Skeletal muscle tissue (tissue), 3 donors: ENCODE measurements at regions not wholly inside any gene's neighbourhood (a gene's known extent, or its start where the extent isn't known, plus 50 kb on each side); places are given as distances from the start of the nearest gene placed in this dataset.

Source experiments
- H3K27ac ChIP-seq: one replicate; pipeline ENCODE4 v1.7.0; 2013; ENCODE audit warnings: mild to moderate bottlenecking, low read depth, low read length, inconsistent platforms
- H3K27me3 ChIP-seq, 3 donors: one replicate each; pipeline ENCODE4 v1.7.0; 2013; ENCODE audit warnings: low read length in 3 of 3; ENCODE audit not compliant: control insufficient read depth in 3 of 3, insufficient read depth in 3 of 3
- H3K36me3 ChIP-seq, 3 donors: one replicate each; pipeline ENCODE4 v1.7.0; 2013; ENCODE audit warnings: low read length in 3 of 3; ENCODE audit not compliant: control insufficient read depth in 3 of 3, insufficient read depth in 3 of 3
- H3K4me1 ChIP-seq, 3 donors: one replicate each; pipeline ENCODE4 v1.7.0; 2013; ENCODE audit warnings: low read length in 3 of 3, mild to moderate bottlenecking in 3 of 3; ENCODE audit not compliant: control insufficient read depth in 3 of 3, insufficient read depth in 3 of 3
- H3K4me3 ChIP-seq, 3 donors: one replicate each; pipeline ENCODE4 v1.7.0; 2013; ENCODE audit warnings: low read length in 3 of 3
- H3K9ac ChIP-seq, 3 donors: one replicate each; pipeline ENCODE4 v1.7.0; 2013; ENCODE audit warnings: low read length in 3 of 3, mild to moderate bottlenecking in 3 of 3, moderate library complexity in 2 of 3, low read depth in 1 of 3
- H3K9me3 ChIP-seq, 3 donors: one replicate each; pipeline ENCODE4 v1.7.0; 2013; ENCODE audit warnings: low read length in 3 of 3; ENCODE audit not compliant: control insufficient read depth in 3 of 3
- donor health status: Osteomylitis.

DNA sequence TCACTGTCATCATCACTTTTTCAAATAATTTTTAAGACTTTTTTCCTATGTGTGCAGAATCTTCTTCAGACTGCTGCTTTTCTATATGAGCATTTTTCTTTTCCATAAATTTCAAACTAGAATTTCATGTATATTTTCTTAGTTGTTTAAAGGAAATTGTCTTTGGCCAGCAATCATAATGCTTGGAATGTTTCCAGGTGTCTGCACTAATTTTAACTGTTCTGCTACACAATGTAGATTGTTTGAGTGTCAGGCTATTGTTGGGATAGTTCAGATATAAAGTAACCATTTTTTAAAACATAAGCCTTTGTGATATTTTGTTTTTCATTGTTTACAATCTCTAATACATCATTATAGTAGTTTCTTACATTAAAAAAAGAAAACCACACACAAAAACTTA, 1418.5 kb downstream of the EFNB2 start:
- Histone ChIP-seq H3K9me3 (peaks cover 0 to 5% (median 0%) of the 10 kb centered on the region in 3 donors), H3K27ac (no peak overlapping the region), H3K9ac (no peak overlapping the region), H3K36me3 (no peaks in the 10 kb centered on the region), H3K4me1 (no peaks in the 10 kb centered on the region), H3K4me3 (no peak overlapping the region), H3K27me3 (no peaks in the 10 kb centered on the region)

DNA sequence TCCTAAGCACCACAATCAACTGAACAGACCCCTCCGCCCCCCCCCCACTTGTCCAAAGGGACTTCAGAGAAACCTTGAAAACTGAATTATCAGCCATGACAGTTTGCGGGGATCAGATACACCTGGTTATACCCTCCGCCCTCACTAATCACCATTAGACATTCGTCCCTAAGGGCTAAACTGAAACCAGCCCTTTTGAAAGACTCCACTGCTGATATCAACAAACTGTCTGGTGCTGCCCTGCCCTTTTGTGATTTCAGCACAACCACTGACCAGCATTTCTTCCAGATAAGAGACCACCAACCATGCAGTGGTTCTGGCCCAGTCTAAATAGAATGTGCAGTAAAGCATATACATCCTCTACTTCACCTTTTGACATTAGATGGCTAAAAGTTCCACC, 1422.9 kb downstream of the EFNB2 start:
- H3K4me3 ChIP-seq: no peak overlapping the region
- H3K27ac ChIP-seq: no peak overlapping the region
- no peaks in the 10 kb centered on the region for H3K36me3 ChIP-seq
- H3K9me3 ChIP-seq: peaks cover 0 to 5% (median 0%) of the 10 kb centered on the region in 3 donors
- H3K27me3 ChIP-seq: no peaks in the 10 kb centered on the region
- H3K4me1 ChIP-seq: no peaks in the 10 kb centered on the region
- H3K9ac ChIP-seq: no peak overlapping the region

DNA sequence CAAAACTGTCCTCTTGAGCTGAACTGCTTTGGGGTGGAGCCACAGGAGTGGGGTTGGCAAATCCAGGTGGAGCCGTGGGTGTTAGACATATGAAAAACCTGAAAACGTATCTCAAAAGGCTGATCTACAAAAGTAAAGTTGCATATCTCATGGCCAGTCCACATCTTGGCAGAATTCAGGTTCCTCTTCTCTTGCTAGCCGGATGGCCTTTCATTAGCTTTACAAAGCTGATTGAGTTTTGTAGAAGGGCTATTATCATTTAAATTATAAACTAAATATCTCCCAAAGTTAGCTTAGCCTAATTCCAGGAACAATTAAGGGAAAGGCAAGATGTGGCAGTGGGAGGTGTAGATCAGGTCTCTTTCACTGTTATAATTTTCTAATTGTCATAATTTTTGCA, 1427.7 kb downstream of the EFNB2 start:
- H3K36me3 ChIP-seq: no peaks in the 10 kb centered on the region
- H3K9me3 ChIP-seq: no peaks in the 10 kb centered on the region
- no peak overlapping the region for H3K4me3 ChIP-seq
- H3K27me3 ChIP-seq: no peaks in the 10 kb centered on the region
- H3K27ac ChIP-seq: no peak overlapping the region
- no peak overlapping the region for H3K9ac ChIP-seq
- no peaks in the 10 kb centered on the region for H3K4me1 ChIP-seq

DNA sequence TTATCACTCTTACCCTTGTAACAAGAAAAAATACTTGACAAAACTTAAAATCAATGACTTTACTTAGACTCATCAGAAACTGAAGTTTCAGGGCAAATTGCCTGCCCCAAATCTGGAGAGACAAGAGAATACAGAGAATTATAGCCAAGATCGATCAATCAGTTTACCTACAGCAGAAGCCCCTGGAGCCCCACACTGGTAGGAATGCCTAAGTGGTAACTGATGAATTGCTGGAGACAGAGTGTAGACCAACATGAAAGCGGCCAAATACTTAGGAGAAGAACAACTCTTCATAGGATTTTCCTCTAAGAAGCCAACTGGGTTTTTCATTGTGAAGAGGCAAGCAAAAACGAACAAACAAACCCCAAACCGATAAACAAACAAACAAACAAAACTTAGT, 1430.0 kb downstream of the EFNB2 start:
- Histone ChIP-seq H3K27ac (no peak overlapping the region), H3K4me1 (no peaks in the 10 kb centered on the region), H3K27me3 (no peaks in the 10 kb centered on the region), H3K36me3 (no peaks in the 10 kb centered on the region), H3K4me3 (no peak overlapping the region), H3K9me3 (no peaks in the 10 kb centered on the region), H3K9ac (no peak overlapping the region)

DNA sequence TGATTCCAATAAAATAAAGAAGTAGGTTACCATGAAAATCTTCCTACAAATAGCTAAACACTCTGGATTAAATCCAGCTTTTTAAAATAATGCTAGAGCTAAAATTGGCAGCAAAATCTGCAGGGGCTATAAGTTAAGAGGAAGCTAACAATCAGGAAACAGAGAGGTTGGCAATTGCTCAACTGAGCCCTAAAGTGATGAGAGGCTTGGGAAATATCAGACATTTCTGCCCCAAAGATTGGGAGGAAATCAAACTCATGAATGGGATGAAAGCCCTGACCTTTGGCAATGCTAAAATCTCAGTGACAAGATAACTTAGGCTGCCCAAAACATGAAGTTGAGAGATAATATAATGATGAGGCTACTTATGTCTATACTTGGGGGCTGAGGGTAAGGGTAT, 1437.9 kb downstream of the EFNB2 start:
- no peaks in the 10 kb centered on the region for H3K9me3 ChIP-seq
- H3K4me3 ChIP-seq: no peak overlapping the region
- no peak overlapping the region for H3K9ac ChIP-seq
- H3K27me3 ChIP-seq: no peaks in the 10 kb centered on the region
- no peaks in the 10 kb centered on the region for H3K36me3 ChIP-seq
- no peak overlapping the region for H3K27ac ChIP-seq
- H3K4me1 ChIP-seq: no peaks in the 10 kb centered on the region

DNA sequence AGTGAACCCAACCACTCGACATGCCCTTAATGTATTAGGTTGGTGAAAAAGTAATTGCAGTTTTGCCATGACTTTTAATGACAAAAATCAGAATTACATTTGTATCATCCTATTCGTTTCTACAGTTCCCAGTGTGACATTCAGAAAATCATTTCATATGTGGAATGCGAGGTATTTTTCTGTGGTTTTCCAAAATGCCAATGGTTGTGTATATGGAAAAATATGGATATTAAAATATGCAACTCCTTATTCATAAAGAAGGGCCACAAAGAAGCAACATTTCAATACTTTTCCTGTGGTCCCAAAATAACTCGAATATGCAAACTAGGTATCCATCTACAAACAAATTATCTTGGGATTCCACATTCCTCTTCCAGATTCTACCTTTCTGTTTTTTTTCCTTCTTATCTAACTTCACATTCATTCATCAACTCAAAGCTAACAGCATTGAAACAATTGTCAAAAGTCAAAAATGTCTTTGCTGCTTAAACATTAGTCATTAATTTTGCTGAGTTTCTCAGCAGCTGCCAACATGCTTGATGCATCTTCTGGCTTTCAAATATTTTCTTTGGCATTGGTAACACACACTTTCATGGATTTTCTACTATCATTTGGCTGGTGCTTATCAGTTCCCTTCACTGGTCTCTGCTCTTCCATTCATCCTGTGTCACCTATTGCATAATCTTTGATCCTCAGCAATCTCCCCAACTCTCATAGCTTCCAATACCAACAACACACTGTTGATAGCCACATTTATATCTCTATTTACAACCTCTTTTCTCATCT, 1445.4 kb downstream of the EFNB2 start:
- Histone ChIP-seq H3K9me3 (no peaks in the 10 kb centered on the region), H3K4me3 (no peak overlapping the region), H3K4me1 (no peaks in the 10 kb centered on the region), H3K27me3 (no peaks in the 10 kb centered on the region), H3K27ac (no peak overlapping the region), H3K9ac (no peak overlapping the region), H3K36me3 (no peaks in the 10 kb centered on the region)

DNA sequence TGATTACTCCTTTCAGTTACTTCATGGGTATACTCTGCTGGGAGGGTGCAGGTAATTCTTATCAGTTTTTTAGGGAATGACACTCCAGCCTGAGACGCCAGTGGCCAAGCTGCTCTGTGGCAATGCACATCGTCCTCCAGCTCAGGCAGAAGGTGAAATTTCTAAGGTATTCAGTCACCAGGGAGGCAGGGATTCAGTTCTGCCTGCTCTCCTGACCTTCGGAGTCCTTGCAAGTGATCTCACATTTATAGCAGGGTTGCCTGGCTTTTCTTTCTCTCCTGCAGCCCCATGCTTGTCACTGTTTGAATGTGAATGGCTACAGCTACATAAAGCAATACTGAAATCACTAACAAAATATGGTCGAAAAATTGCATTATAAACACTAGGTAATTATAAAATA, 1447.5 kb downstream of the EFNB2 start:
- Histone ChIP-seq H3K36me3 (no peaks in the 10 kb centered on the region), H3K4me1 (no peaks in the 10 kb centered on the region), H3K9ac (no peak overlapping the region), H3K9me3 (no peaks in the 10 kb centered on the region), H3K4me3 (no peak overlapping the region), H3K27me3 (no peaks in the 10 kb centered on the region), H3K27ac (no peak overlapping the region)

DNA sequence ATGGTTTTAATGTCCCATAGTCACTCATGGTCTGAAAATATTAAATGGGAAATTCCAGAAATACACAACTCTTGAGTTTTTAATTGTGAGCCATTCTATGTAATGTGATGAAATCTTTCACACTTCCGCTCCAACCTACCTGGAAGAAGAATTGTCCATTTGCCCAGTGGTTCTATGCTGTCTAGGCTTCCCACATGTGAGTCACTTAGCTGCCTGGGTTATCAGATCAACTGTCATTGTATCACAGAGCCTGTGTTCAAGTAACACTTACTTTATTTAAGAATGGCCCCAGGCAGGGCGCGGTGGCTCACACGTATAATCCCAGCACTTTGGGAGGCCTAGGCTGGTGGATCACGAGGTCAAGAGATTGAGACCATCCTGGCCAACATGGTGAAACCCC, 1450.5 kb downstream of the EFNB2 start:
- no peaks in the 10 kb centered on the region for H3K36me3 ChIP-seq
- H3K4me3 ChIP-seq: no peak overlapping the region
- no peaks in the 10 kb centered on the region for H3K27me3 ChIP-seq
- no peaks in the 10 kb centered on the region for H3K9me3 ChIP-seq
- no peak overlapping the region for H3K27ac ChIP-seq
- H3K4me1 ChIP-seq: no peaks in the 10 kb centered on the region
- no peak overlapping the region for H3K9ac ChIP-seq

DNA sequence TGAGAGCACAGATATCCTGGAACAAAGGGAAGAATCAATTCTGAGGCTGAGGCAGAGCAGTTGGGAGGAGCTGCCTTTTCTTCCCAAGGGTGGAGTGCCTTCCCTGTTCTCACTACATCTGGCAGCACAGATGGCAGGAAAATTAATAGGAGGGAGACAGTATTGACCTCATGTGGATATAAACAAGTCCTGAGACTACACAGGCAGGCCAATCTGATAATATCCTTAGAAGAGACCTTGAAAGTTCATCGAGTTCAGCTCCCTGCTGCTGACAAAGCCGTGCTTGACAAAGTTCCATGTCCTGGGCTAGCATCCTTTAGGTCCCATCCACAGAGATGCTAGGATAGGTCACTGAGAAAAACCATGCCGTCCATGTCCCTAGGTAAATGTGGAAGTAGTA, 1451.5 kb downstream of the EFNB2 start:
- no peaks in the 10 kb centered on the region for H3K27me3 ChIP-seq
- H3K9ac ChIP-seq: no peak overlapping the region
- H3K27ac ChIP-seq: no peak overlapping the region
- no peaks in the 10 kb centered on the region for H3K4me1 ChIP-seq
- H3K9me3 ChIP-seq: no peaks in the 10 kb centered on the region
- no peaks in the 10 kb centered on the region for H3K36me3 ChIP-seq
- H3K4me3 ChIP-seq: no peak overlapping the region

DNA sequence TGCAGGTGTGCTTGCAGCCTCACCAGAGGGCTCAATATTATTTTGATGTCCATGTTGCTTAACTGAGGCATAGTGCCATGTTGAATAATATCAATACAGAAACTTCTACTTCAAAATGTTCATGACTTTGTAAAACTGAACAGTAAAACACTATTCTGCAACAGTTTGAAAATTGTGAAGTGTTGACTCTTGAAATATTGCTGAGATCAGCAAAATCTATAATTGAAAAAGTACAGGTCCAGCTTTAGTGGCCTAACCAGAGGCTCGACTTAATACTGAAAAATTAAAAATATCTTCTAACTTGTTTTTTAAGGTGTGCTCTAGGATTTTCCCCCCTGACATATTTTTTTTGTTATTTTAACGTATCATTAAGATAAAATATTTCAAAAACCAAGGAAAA, 1460.7 kb downstream of the EFNB2 start:
- H3K27ac ChIP-seq: no peak overlapping the region
- no peaks in the 10 kb centered on the region for H3K36me3 ChIP-seq
- no peak overlapping the region for H3K4me3 ChIP-seq
- no peaks in the 10 kb centered on the region for H3K27me3 ChIP-seq
- H3K9ac ChIP-seq: no peak overlapping the region
- no peaks in the 10 kb centered on the region for H3K4me1 ChIP-seq
- H3K9me3 ChIP-seq: peaks cover 0 to 2% (median 0%) of the 10 kb centered on the region in 3 donors
